Mammary epithelial cell (primary cell): ENCODE measurements at regions not wholly inside any gene's neighbourhood (a gene's known extent, or its start where the extent isn't known, plus 50 kb on each side); places are given as distances from the start of the nearest gene placed in this dataset.

Experiments used
- CTCF ChIP-seq, 2 donors: IDR thresholded peaks in 1 of 2; conservative IDR thresholded peaks in 1 of 2; 2 replicates each; pipeline ENCODE4 v1.5.1; 2011 to 2012; ENCODE audit warnings: inconsistent platforms in 2 of 2, low read length in 2 of 2, mild to moderate bottlenecking in 2 of 2, control low read depth in 1 of 2, low read depth in 1 of 2; ENCODE audit not compliant: insufficient read depth in 1 of 2; ENCODE audit errors: extremely low read depth in 1 of 2
- EZH2 ChIP-seq: IDR thresholded peaks from 2 replicates; pipeline ENCODE4 v1.6.1; 2012; ENCODE audit warnings: low read length, inconsistent platforms, borderline replicate concordance

GRCh38 chr2:19686439-19686838, 215.3 kb downstream of the TTC32 start:
- TF ChIP-seq CTCF (conservative IDR thresholded peaks at IDR 0.05 in 1 of 2, IDR thresholded peaks at IDR 0.05 in 1 of 2; ENCODE audit: extremely low read depth in 1 of 2, insufficient read depth in 1 of 2, low read depth in 1 of 2, low read length in 2 of 2): no peak
- no peak for TF ChIP-seq EZH2
